ENCODE measurements at regions not wholly inside any gene's neighbourhood (a gene's known extent, or its start where the extent isn't known, plus 50 kb on each side); places are given as distances from the start of the nearest gene placed in this dataset.

- H3K36me3 ChIP-seq (ENCODE audit: insufficient read depth) = no peaks in the 10 kb centered on the region
- no peak for TF ChIP-seq CTCF (conservative IDR thresholded peaks at IDR 0.05; ENCODE audit: low read depth, low read length)
- no peaks in the 10 kb centered on the region for H3K27me3 ChIP-seq (ENCODE audit: insufficient read depth, low read depth)
- H3K4me3 ChIP-seq (IDR thresholded peaks at IDR 0.05; ENCODE audit: insufficient read depth, low read depth, low read length) = no peak overlapping the region
- H3K4me1 ChIP-seq (ENCODE audit: low read depth, poor library complexity, severe bottlenecking) = peaks cover 40% of the 10 kb centered on the region
- no peaks in the 10 kb centered on the region for H3K79me2 ChIP-seq (ENCODE audit: insufficient read depth, low read depth)
- H4K20me1 ChIP-seq (ENCODE audit: insufficient read depth) = no peaks in the 10 kb centered on the region
- no peak overlapping the region for H3K9ac ChIP-seq
- no peak overlapping the region for H3K4me2 ChIP-seq
- H2AFZ ChIP-seq (ENCODE audit: low read depth) = no peak overlapping the region
- no peak overlapping the region for H3K27ac ChIP-seq
Measured at GRCh38 chr6:44653091-44653490, 265.6 kb downstream of the CDC5L start.

- no peak overlapping the region for H3K4me3 ChIP-seq (IDR thresholded peaks at IDR 0.05; ENCODE audit: insufficient read depth, low read depth, low read length)
Measured at GRCh38 chr6:44653761-44654218, 266.3 kb downstream of the CDC5L start.

GRCh38 chr6:44655412-44656342 is 268.2 kb downstream of the CDC5L start:
- Histone ChIP-seq H3K27ac (peak overlapping the region; percentile 57), H3K36me3 (ENCODE audit: insufficient read depth) (no peaks in the 10 kb centered on the region), H3K27me3 (ENCODE audit: insufficient read depth, low read depth) (no peaks in the 10 kb centered on the region), H3K4me2 (peak overlapping the region; percentile 43), H3K79me2 (ENCODE audit: insufficient read depth, low read depth) (no peaks in the 10 kb centered on the region), H3K4me1 (ENCODE audit: low read depth, poor library complexity, severe bottlenecking) (peaks cover 30% of the 10 kb centered on the region), H3K4me3 (IDR thresholded peaks at IDR 0.05; ENCODE audit: insufficient read depth, low read depth, low read length) (no peak overlapping the region), H2AFZ (ENCODE audit: low read depth) (peak overlapping the region; percentile 81), H3K9ac (peak overlapping the region; percentile 38; the same call in 1 of the 2 replicates), H4K20me1 (ENCODE audit: insufficient read depth) (no peaks in the 10 kb centered on the region)
- TF ChIP-seq CTCF (conservative IDR thresholded peaks at IDR 0.05; ENCODE audit: low read depth, low read length) = peak; percentile 97

More at GRCh38 chr6:44653761-44654218, 266.3 kb downstream of the CDC5L start:
- no peak overlapping the region for H2AFZ ChIP-seq (ENCODE audit: low read depth)
- no peak overlapping the region for H3K27ac ChIP-seq
- H3K4me1 ChIP-seq (ENCODE audit: low read depth, poor library complexity, severe bottlenecking) = peaks cover 38% of the 10 kb centered on the region
- TF ChIP-seq CTCF (conservative IDR thresholded peaks at IDR 0.05; ENCODE audit: low read depth, low read length) = no peak
- no peaks in the 10 kb centered on the region for H3K27me3 ChIP-seq (ENCODE audit: insufficient read depth, low read depth)
- no peaks in the 10 kb centered on the region for H3K79me2 ChIP-seq (ENCODE audit: insufficient read depth, low read depth)
- no peak overlapping the region for H3K4me2 ChIP-seq
- H3K9ac ChIP-seq = no peak overlapping the region
- no peaks in the 10 kb centered on the region for H3K36me3 ChIP-seq (ENCODE audit: insufficient read depth)
- H4K20me1 ChIP-seq (ENCODE audit: insufficient read depth) = no peaks in the 10 kb centered on the region

GRCh38 chr6:44656691-44657090 is 269.2 kb downstream of the CDC5L start:
- peaks cover 39% of the 10 kb centered on the region for H3K4me1 ChIP-seq (ENCODE audit: low read depth, poor library complexity, severe bottlenecking)
- H3K27ac ChIP-seq = no peak overlapping the region
- H3K27me3 ChIP-seq (ENCODE audit: insufficient read depth, low read depth) = no peaks in the 10 kb centered on the region
- no peak overlapping the region for H3K4me2 ChIP-seq
- no peak overlapping the region for H3K4me3 ChIP-seq (IDR thresholded peaks at IDR 0.05; ENCODE audit: insufficient read depth, low read depth, low read length)
- H4K20me1 ChIP-seq (ENCODE audit: insufficient read depth) = no peaks in the 10 kb centered on the region
- TF ChIP-seq CTCF (conservative IDR thresholded peaks at IDR 0.05; ENCODE audit: low read depth, low read length) = no peak
- no peaks in the 10 kb centered on the region for H3K79me2 ChIP-seq (ENCODE audit: insufficient read depth, low read depth)
- no peaks in the 10 kb centered on the region for H3K36me3 ChIP-seq (ENCODE audit: insufficient read depth)
- H3K9ac ChIP-seq = no peak overlapping the region
- no peak overlapping the region for H2AFZ ChIP-seq (ENCODE audit: low read depth)

Measured in KMS-11 (cell line).